HG02642 (cell line): ENCODE measurements at regions not wholly inside any gene's neighbourhood (a gene's known extent, or its start where the extent isn't known, plus 50 kb on each side); places are given as distances from the start of the nearest gene placed in this dataset.

ENCODE experiments used
- ATAC-seq: cut with Tn5 transposase; IDR thresholded peaks from one replicate; pipeline ENCODE4 v1.9.1; 2021; ENCODE audit warnings: mild to moderate bottlenecking; ENCODE audit not compliant: unreplicated experiment, poor library complexity

- no peak for ATAC-seq
Measured at GRCh38 chr11:116457336-116458007, 315.3 kb downstream of the BUD13 start.

GRCh38 chr11:116454951-116455350 is 317.8 kb downstream of the BUD13 start:
- ATAC-seq, result no peak

GRCh38 chr11:116454020-116454645 is 318.7 kb downstream of the BUD13 start:
- ATAC-seq, result no peak

- no peak for ATAC-seq
Measured at GRCh38 chr11:116452461-116452860, 320.3 kb downstream of the BUD13 start.

GRCh38 chr11:116449522-116449921 is 323.3 kb downstream of the BUD13 start:
- no peak for ATAC-seq

- ATAC-seq, result no peak
Measured at GRCh38 chr11:116446048-116446941, 326.5 kb downstream of the BUD13 start.

GRCh38 chr11:116445108-116446047 is 327.4 kb downstream of the BUD13 start:
- ATAC-seq, result no peak

- no peak for ATAC-seq
Measured at GRCh38 chr11:116442238-116442752, 330.5 kb downstream of the BUD13 start.

- ATAC-seq, result no peak
Measured at GRCh38 chr11:116439361-116439677, 333.5 kb downstream of the BUD13 start.

GRCh38 chr11:116438651-116439360 is 334.0 kb downstream of the BUD13 start:
- ATAC-seq, result no peak

GRCh38 chr11:116434986-116435385 is 337.8 kb downstream of the BUD13 start:
- no peak for ATAC-seq

- no peak for ATAC-seq
Measured at GRCh38 chr11:116432301-116432700, 340.5 kb downstream of the BUD13 start.

GRCh38 chr11:116431842-116432241 is 340.9 kb downstream of the BUD13 start:
- ATAC-seq, result no peak

GRCh38 chr11:116428638-116428975 is 344.2 kb downstream of the BUD13 start:
- ATAC-seq, result no peak

- no peak for ATAC-seq
Measured at GRCh38 chr11:116427903-116428637, 344.7 kb downstream of the BUD13 start.

- ATAC-seq, result no peak
Measured at GRCh38 chr11:116427337-116427902, 345.4 kb downstream of the BUD13 start.

- no peak for ATAC-seq
Measured at GRCh38 chr11:116426761-116427160, 346.0 kb downstream of the BUD13 start.

GRCh38 chr11:116424615-116425261 is 348.0 kb downstream of the BUD13 start:
- ATAC-seq, result no peak
